H9 (cell line): ENCODE measurements at regions not wholly inside any gene's neighbourhood (a gene's known extent, or its start where the extent isn't known, plus 50 kb on each side); places are given as distances from the start of the nearest gene placed in this dataset.

Experiments
- DNase-seq: peaks from one replicate; pipeline ENCODE4 v3.0.0-alpha.2; 2017
- H2AFZ ChIP-seq: one replicate; pipeline ENCODE4 v1.6.1; 2013; ENCODE audit warnings: mild to moderate bottlenecking, low read length, control low read depth, moderate library complexity
- H2AK5ac ChIP-seq: 2 replicates; pipeline ENCODE4 v1.6.1; 2013; ENCODE audit warnings: low read length, control low read depth, mixed read lengths; ENCODE audit not compliant: insufficient read length
- H2BK120ac ChIP-seq: one replicate; pipeline ENCODE4 v1.6.1; 2013; ENCODE audit warnings: low read depth, mild to moderate bottlenecking, low read length, control low read depth, inconsistent platforms; ENCODE audit not compliant: poor library complexity, severe bottlenecking
- H2BK12ac ChIP-seq: 2 replicates; pipeline ENCODE4 v1.6.1; 2013; ENCODE audit warnings: low read length, control low read depth, mixed read lengths, low read depth; ENCODE audit not compliant: insufficient read length
- H2BK15ac ChIP-seq: 2 replicates; pipeline ENCODE4 v1.6.1; 2013; ENCODE audit warnings: low read depth, low read length, control low read depth
- H2BK20ac ChIP-seq: one replicate; pipeline ENCODE4 v1.6.1; 2013; ENCODE audit warnings: low read depth, mild to moderate bottlenecking, low read length, control low read depth, inconsistent platforms; ENCODE audit not compliant: poor library complexity, severe bottlenecking
- H2BK5ac ChIP-seq: 2 replicates; pipeline ENCODE4 v1.6.1; 2013; ENCODE audit warnings: low read length, control low read depth, mixed read lengths; ENCODE audit not compliant: insufficient read length
- H3K14ac ChIP-seq: 2 replicates; pipeline ENCODE4 v1.6.1; 2013; ENCODE audit warnings: low read length, control low read depth; ENCODE audit not compliant: insufficient read depth
- H3K18ac ChIP-seq: 2 replicates; pipeline ENCODE4 v1.6.1; 2013; ENCODE audit warnings: low read depth, mild to moderate bottlenecking, mixed read lengths, low read length, control low read depth; ENCODE audit not compliant: insufficient read length
- H3K23ac ChIP-seq: 2 replicates; pipeline ENCODE4 v1.6.1; 2013; ENCODE audit warnings: low read length, control low read depth, mixed read lengths, low read depth; ENCODE audit not compliant: insufficient read length
- H3K23me2 ChIP-seq: 2 replicates; pipeline ENCODE4 v1.6.1; 2013; ENCODE audit warnings: low read depth, mild to moderate bottlenecking, mixed read lengths, low read length, control low read depth; ENCODE audit not compliant: insufficient read length, poor library complexity, severe bottlenecking
- H3K27ac ChIP-seq: 2 replicates; pipeline ENCODE4 v1.5.1; 2013; ENCODE audit warnings: low read length, control low read depth, mixed read lengths, low read depth; ENCODE audit not compliant: insufficient read length
- H3K27me3 ChIP-seq: 2 replicates; pipeline ENCODE4 v1.6.1; 2013; ENCODE audit warnings: low read length, control low read depth, inconsistent platforms; ENCODE audit not compliant: insufficient read depth
- H3K4ac ChIP-seq: 2 replicates; pipeline ENCODE4 v1.6.1; 2013; ENCODE audit warnings: low read depth, mild to moderate bottlenecking, control low read depth, inconsistent platforms, low read length, moderate library complexity
- H3K4me1 ChIP-seq: 2 replicates; pipeline ENCODE4 v1.6.1; 2013; ENCODE audit warnings: low read length, control low read depth, inconsistent platforms; ENCODE audit not compliant: insufficient read depth
- H3K4me2 ChIP-seq: 2 replicates; pipeline ENCODE4 v1.6.1; 2013; ENCODE audit warnings: low read length, control low read depth, mixed read lengths; ENCODE audit not compliant: insufficient read length, insufficient read depth
- H3K56ac ChIP-seq: 2 replicates; pipeline ENCODE4 v1.6.1; 2013; ENCODE audit warnings: low read depth, mild to moderate bottlenecking, mixed read lengths, low read length, control low read depth; ENCODE audit not compliant: insufficient read length
- H3K79me1 ChIP-seq: 2 replicates; pipeline ENCODE4 v1.6.1; 2013; ENCODE audit warnings: low read depth, mild to moderate bottlenecking, moderate library complexity, low read length, control low read depth, inconsistent platforms; ENCODE audit not compliant: insufficient read depth, poor library complexity, severe bottlenecking
- H3K79me2 ChIP-seq: 2 replicates; pipeline ENCODE4 v1.6.1; 2013; ENCODE audit warnings: low read length, control low read depth, inconsistent platforms; ENCODE audit not compliant: insufficient read depth
- H3K9ac ChIP-seq: 2 replicates; pipeline ENCODE4 v1.6.1; 2013; ENCODE audit warnings: low read length, control low read depth, mixed read lengths; ENCODE audit not compliant: insufficient read length; ENCODE audit errors: extremely low read depth
- H3K9me3 ChIP-seq: one replicate; pipeline ENCODE4 v1.6.1; 2013; ENCODE audit warnings: low read depth, low read length, inconsistent platforms; ENCODE audit not compliant: control insufficient read depth
- H3T11ph ChIP-seq: one replicate; pipeline ENCODE4 v1.6.1; 2013; ENCODE audit warnings: mild to moderate bottlenecking, low read length, control low read depth, inconsistent platforms
- H4K20me1 ChIP-seq: one replicate; pipeline ENCODE4 v1.6.1; 2013; ENCODE audit not compliant: control insufficient read depth, insufficient read length, insufficient read depth
- H4K5ac ChIP-seq: 2 replicates; pipeline ENCODE4 v1.6.1; 2013; ENCODE audit warnings: low read depth, mild to moderate bottlenecking, mixed read lengths, low read length, control low read depth; ENCODE audit not compliant: insufficient read length
- H4K8ac ChIP-seq: replicated peaks from 2 replicates; pipeline ENCODE4 v1.6.1; 2013; ENCODE audit warnings: low read length, control low read depth, mixed read lengths, low read depth; ENCODE audit not compliant: insufficient read length
- H4K91ac ChIP-seq: 2 replicates; pipeline ENCODE4 v1.6.1; 2013; ENCODE audit warnings: low read depth, mild to moderate bottlenecking, moderate library complexity, mixed read lengths, low read length, control low read depth; ENCODE audit not compliant: insufficient read length
- H3K27ac Mint-ChIP-seq, 3 experiments: 2 replicates in 2 of 3; 3 replicates in 1 of 3; pipeline ENCODE4 v1.8.0; 2020 to 2021; ENCODE audit warnings: mixed read lengths in 3 of 3, mild to moderate bottlenecking in 1 of 3, moderate library complexity in 1 of 3
- H3K27me3 Mint-ChIP-seq: 2 replicates; pipeline ENCODE4 v1.8.0; 2021; ENCODE audit warnings: low read depth, mild to moderate bottlenecking, moderate library complexity, mixed read lengths
- H3K36me3 Mint-ChIP-seq, 3 experiments: 2 replicates in 2 of 3; 3 replicates in 1 of 3; pipeline ENCODE4 v1.8.0; 2020 to 2021; ENCODE audit warnings: low read depth in 3 of 3, mixed read lengths in 3 of 3; ENCODE audit not compliant: insufficient read depth in 1 of 3
- H3K4me1 Mint-ChIP-seq, 2 experiments: 2 replicates each; pipeline ENCODE4 v1.8.0; 2020; ENCODE audit warnings: mixed read lengths in 2 of 2
- H3K4me3 Mint-ChIP-seq, 2 experiments: 2 replicates in 1 of 2; 3 replicates in 1 of 2; pipeline ENCODE4 v1.8.0; 2020 to 2021; ENCODE audit warnings: mild to moderate bottlenecking in 2 of 2, mixed read lengths in 2 of 2, moderate library complexity in 1 of 2
- H3K9me3 Mint-ChIP-seq, 2 experiments: 2 replicates in 1 of 2; 3 replicates in 1 of 2; pipeline ENCODE4 v1.8.0; 2020; ENCODE audit warnings: mild to moderate bottlenecking in 2 of 2, mixed read lengths in 2 of 2, moderate library complexity in 1 of 2
- WGBS: extraction: QIAGEN DNeasy Blood & Tissue Kit; methylation state at CpG from one replicate; pipeline ENCODE4 v1.1.7; 2013; ENCODE audit warnings: missing lambda C conversion rate, low lambda C conversion rate, mixed read lengths; ENCODE audit not compliant: insufficient read length; ENCODE audit errors: extremely low coverage; 5-methylcytosine and 5-hydroxymethylcytosine counted together
- TF ChIP-seq, protein P1 (sequence below): fragments of 200-600 bp; sonication (generic); conservative IDR thresholded peaks from 3 replicates; pipeline ENCODE4 v1.8.0; 2021; ENCODE audit warnings: antibody characterized with exemption, mild to moderate bottlenecking

DNA sequence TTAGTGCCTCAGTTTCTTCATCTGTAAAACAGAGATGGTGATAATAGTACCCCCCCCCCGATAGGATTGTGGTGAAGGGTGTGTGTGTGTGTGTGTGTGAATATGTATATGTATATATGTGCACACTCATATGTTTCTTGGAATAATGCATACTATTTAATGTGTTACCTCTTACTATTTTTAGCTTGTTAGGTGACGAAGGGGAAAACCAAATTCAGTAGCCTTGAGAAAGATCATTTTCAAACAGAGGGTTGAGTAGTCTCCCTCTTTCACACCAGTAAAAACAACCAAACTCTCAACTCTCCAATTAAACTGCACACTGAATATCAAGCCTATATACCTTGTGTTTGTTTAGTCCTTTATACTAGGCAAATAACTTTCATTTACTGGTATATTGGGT lies 75.7 kb downstream of the NTMT2 start:
- H3K27ac ChIP-seq = no peak overlapping the region
- H3K4me1 ChIP-seq = no peaks in the 10 kb centered on the region
- Mint-ChIP-seq H3K9me3 (no peaks in the 10 kb centered on the region), H3K36me3 (no peaks in the 10 kb centered on the region), H3K4me3 (no peak overlapping the region), H3K27ac (no peak overlapping the region), H3K4me1 (no peaks in the 10 kb centered on the region), H3K27me3 (no peaks in the 10 kb centered on the region)
- H3K27me3 ChIP-seq = no peaks in the 10 kb centered on the region
- no peak overlapping the region for H2BK20ac ChIP-seq
- H3K18ac ChIP-seq = no peak overlapping the region
- no peaks in the 10 kb centered on the region for H3K79me2 ChIP-seq
- WGBS = no CpG with 5 or more reads among the region's 2 CpGs
- H3K23ac ChIP-seq = no peak overlapping the region
- no peak overlapping the region for H3K14ac ChIP-seq
- H2BK15ac ChIP-seq = no peak overlapping the region
- no peak overlapping the region for H4K5ac ChIP-seq
- H2BK12ac ChIP-seq = no peak overlapping the region
- H2AFZ ChIP-seq = no peak overlapping the region
- H3T11ph ChIP-seq = no peak overlapping the region
- no peaks in the 10 kb centered on the region for H3K79me1 ChIP-seq
- H3K9ac ChIP-seq = no peak overlapping the region
- no peaks in the 10 kb centered on the region for H3K23me2 ChIP-seq
- no peak overlapping the region for H4K91ac ChIP-seq
- TF ChIP-seq, protein P1, sequence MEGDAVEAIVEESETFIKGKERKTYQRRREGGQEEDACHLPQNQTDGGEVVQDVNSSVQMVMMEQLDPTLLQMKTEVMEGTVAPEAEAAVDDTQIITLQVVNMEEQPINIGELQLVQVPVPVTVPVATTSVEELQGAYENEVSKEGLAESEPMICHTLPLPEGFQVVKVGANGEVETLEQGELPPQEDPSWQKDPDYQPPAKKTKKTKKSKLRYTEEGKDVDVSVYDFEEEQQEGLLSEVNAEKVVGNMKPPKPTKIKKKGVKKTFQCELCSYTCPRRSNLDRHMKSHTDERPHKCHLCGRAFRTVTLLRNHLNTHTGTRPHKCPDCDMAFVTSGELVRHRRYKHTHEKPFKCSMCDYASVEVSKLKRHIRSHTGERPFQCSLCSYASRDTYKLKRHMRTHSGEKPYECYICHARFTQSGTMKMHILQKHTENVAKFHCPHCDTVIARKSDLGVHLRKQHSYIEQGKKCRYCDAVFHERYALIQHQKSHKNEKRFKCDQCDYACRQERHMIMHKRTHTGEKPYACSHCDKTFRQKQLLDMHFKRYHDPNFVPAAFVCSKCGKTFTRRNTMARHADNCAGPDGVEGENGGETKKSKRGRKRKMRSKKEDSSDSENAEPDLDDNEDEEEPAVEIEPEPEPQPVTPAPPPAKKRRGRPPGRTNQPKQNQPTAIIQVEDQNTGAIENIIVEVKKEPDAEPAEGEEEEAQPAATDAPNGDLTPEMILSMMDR = no peak
- DNase-seq = no peak
- H3K4me2 ChIP-seq = no peak overlapping the region
- no peak overlapping the region for H3K4ac ChIP-seq
- no peaks in the 10 kb centered on the region for H4K20me1 ChIP-seq
- no peaks in the 10 kb centered on the region for H3K9me3 ChIP-seq
- H3K56ac ChIP-seq = no peak overlapping the region
- H4K8ac ChIP-seq = no peak overlapping the region
- no peak overlapping the region for H2AK5ac ChIP-seq
- no peak overlapping the region for H2BK5ac ChIP-seq
- no peak overlapping the region for H2BK120ac ChIP-seq
